ENCODE measurements at regions not wholly inside any gene's neighbourhood (a gene's known extent, or its start where the extent isn't known, plus 50 kb on each side); places are given as distances from the start of the nearest gene placed in this dataset.
A peak's percentile ranks its signal among the peaks of the same experiment; 100 is the strongest.

DNA sequence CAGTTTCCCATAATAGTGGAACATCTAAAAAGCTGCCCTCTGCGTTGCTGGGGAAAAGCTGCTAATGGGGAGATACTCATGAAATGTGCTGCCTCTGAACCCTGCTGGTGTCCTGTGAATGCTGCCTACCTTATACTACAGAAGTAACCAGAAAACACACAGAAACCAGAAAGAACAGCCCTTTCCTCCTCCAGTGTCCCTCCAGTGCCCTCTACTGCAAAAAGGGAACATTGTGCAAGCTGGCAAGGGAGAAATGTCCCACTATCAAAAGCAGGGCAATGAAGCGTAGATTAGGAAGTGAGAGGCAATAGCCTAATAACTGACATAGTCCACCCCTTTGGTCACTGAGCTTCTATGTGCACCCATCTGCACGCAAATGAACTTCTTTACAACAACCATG is 162.7 kb upstream of the ETAA1 start:
- ChIA-PET CTCF (interaction anchor here (0.6 to 1.4 kb wide), 7 partner anchors 8 to 806 kb away, joined by 3 to 7 read pairs (median 3); no protein-coding TSS in a partner anchor), POLR2A (ENCODE audit: unreplicated experiment) (no interaction called here)
- H2AK9ac ChIP-seq (replicated peaks; ENCODE audit: low read depth, low read length, poor library complexity): no peak overlapping the region
- in situ Hi-C loops (cut with MboI; ENCODE audit: low sequenced_read_pairs) (loop anchor here (10.0 to 25.0 kb wide), 3 partner anchors 403 to 790 kb away; no protein-coding TSS in a partner anchor), intact Hi-C loops (cut with micrococcal nuclease) (loop anchor here (1.0 to 2.0 kb wide), 2 partner anchors 606 to 656 kb away; no protein-coding TSS in a partner anchor), dilution Hi-C loops (cut with HindIII; ENCODE audit: low sequenced_read_pairs, unreplicated experiment) (no loop called here)
- peak overlapping the region; percentile 56 for H3K14ac ChIP-seq (replicated peaks; ENCODE audit: low read depth, low read length)
- no peaks in the 10 kb centered on the region for H3K9me1 ChIP-seq (ENCODE audit: insufficient read depth, low read length)
- H3K4ac ChIP-seq (ENCODE audit: low read depth, low read length): peak overlapping the region; percentile 53
- H3K27me3 ChIP-seq (ENCODE audit: control insufficient read depth, insufficient read depth, low read length): no peaks in the 10 kb centered on the region
- no peak overlapping the region; the same call in 1 of the 2 replicates for H3K23ac ChIP-seq (ENCODE audit: low read depth, low read length)
- no TSS peak for BruUV-seq (replicated peaks)
- peak overlapping the region; percentile 44 for H4K91ac ChIP-seq (ENCODE audit: insufficient read depth, low read depth, low read length)
- TF ChIP-seq, protein P1, sequence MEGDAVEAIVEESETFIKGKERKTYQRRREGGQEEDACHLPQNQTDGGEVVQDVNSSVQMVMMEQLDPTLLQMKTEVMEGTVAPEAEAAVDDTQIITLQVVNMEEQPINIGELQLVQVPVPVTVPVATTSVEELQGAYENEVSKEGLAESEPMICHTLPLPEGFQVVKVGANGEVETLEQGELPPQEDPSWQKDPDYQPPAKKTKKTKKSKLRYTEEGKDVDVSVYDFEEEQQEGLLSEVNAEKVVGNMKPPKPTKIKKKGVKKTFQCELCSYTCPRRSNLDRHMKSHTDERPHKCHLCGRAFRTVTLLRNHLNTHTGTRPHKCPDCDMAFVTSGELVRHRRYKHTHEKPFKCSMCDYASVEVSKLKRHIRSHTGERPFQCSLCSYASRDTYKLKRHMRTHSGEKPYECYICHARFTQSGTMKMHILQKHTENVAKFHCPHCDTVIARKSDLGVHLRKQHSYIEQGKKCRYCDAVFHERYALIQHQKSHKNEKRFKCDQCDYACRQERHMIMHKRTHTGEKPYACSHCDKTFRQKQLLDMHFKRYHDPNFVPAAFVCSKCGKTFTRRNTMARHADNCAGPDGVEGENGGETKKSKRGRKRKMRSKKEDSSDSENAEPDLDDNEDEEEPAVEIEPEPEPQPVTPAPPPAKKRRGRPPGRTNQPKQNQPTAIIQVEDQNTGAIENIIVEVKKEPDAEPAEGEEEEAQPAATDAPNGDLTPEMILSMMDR (conservative IDR thresholded peaks at IDR 0.05; ENCODE audit: low read depth, low read length): peak; percentile 75
- TF ChIP-seq MAFK (IDR thresholded peaks at IDR 0.05; ENCODE audit: low read depth, low read length) (no peak), RCOR1 (IDR thresholded peaks at IDR 0.05; ENCODE audit: insufficient replicate concordance, low read length) (no peak), MAZ (IDR thresholded peaks at IDR 0.05; ENCODE audit: borderline replicate concordance, low read depth, low read length) (no peak), CEBPB (IDR thresholded peaks at IDR 0.05; ENCODE audit: low read depth, low read length) (peak; percentile 61; the same call in 1 of the 2 replicates), SMC3 (IDR thresholded peaks at IDR 0.05; ENCODE audit: low read depth, low read length) (peak; percentile 69), FOS (IDR thresholded peaks at IDR 0.05; ENCODE audit: low read depth, low read length) (no peak), POLR2A (IDR thresholded peaks at IDR 0.05; ENCODE audit: low read depth, low read length) (no peak), CHD1 (IDR thresholded peaks at IDR 0.05; ENCODE audit: low read depth, low read length) (no peak), NFE2L2 (IDR thresholded peaks at IDR 0.05; ENCODE audit: low read depth, low read length) (no peak), RFX5 (IDR thresholded peaks at IDR 0.05; ENCODE audit: low read depth, low read length) (no peak), MXI1 (IDR thresholded peaks at IDR 0.05; ENCODE audit: borderline replicate concordance, low read depth, low read length) (no peak), BHLHE40 (IDR thresholded peaks at IDR 0.05; ENCODE audit: low read depth, low read length) (no peak), RAD21 (IDR thresholded peaks at IDR 0.05; ENCODE audit: low read length) (peak; percentile 86)
- H3K4me2 ChIP-seq (ENCODE audit: low read depth, low read length): no peak overlapping the region
- peak overlapping the region; percentile 58; the same call in 1 of the 2 replicates for H3K18ac ChIP-seq (ENCODE audit: low read depth, low read length)
- peak overlapping the region; percentile 37; the same call in 2 of the 3 replicates for H2BK15ac ChIP-seq (ENCODE audit: low read depth, low read length)
- no peak overlapping the region for H3K9ac ChIP-seq (ENCODE audit: low read depth, low read length)
- H4K5ac ChIP-seq (ENCODE audit: low read depth, low read length): peak overlapping the region; percentile 62; the same call in 1 of the 2 replicates
- H2AK5ac ChIP-seq (ENCODE audit: low read depth, low read length): peak overlapping the region; percentile 48; the same call in 1 of the 2 replicates
- no peaks in the 10 kb centered on the region for H3K79me1 ChIP-seq (ENCODE audit: low read depth in 1 of 2, low read length in 2 of 2)
- H3K36me3 ChIP-seq (ENCODE audit: control insufficient read depth, insufficient read depth, low read length): no peaks in the 10 kb centered on the region
- H4K20me1 ChIP-seq (ENCODE audit: insufficient read depth, low read length): no peaks in the 10 kb centered on the region
- peaks cover 2% of the 10 kb centered on the region; the same call in 1 of the 2 replicates for H3K4me1 ChIP-seq (ENCODE audit: control insufficient read depth, insufficient read depth, low read length)
- H2BK20ac ChIP-seq (ENCODE audit: low read depth, low read length): peak overlapping the region; percentile 86; the same call in 1 of the 2 replicates
- peak overlapping the region; percentile 85 for H2BK120ac ChIP-seq (ENCODE audit: low read depth, low read length)
- H4K8ac ChIP-seq (ENCODE audit: low read depth in 2 of 2, low read length in 2 of 2): peak overlapping the region in 1 of 2 experiments; percentile 70; a peak in 2 of 4 replicates
- DNase-seq (peak; percentile 72), ATAC-seq (ENCODE audit: low read depth) (peak; percentile 94)
- no peak overlapping the region for H3K27ac ChIP-seq (ENCODE audit: insufficient read depth, low read length)
- no peak overlapping the region for H3K4me3 ChIP-seq (ENCODE audit: insufficient read depth, low read depth, low read length)
- H2AFZ ChIP-seq (replicated peaks; ENCODE audit: low read length, poor library complexity): peak overlapping the region; percentile 49
- H3K9me3 ChIP-seq (ENCODE audit: control insufficient read depth, insufficient read depth, low read length): peaks cover 1% of the 10 kb centered on the region; the same call in 1 of the 2 replicates
- H2BK5ac ChIP-seq (ENCODE audit: low read depth, low read length, poor library complexity, severe bottlenecking): no peak overlapping the region
- no peak overlapping the region for H3K56ac ChIP-seq (ENCODE audit: extremely low read depth, insufficient read depth, low read length)
- WGBS, 2 experiments (ENCODE audit: extremely low coverage in 2 of 2, insufficient read length in 1 of 2): no CpG with 5 or more reads among the region's 3 CpGs

Data from IMR-90 (cell line).